A673 (cell line): ENCODE measurements at regions not wholly inside any gene's neighbourhood (a gene's known extent, or its start where the extent isn't known, plus 50 kb on each side); places are given as distances from the start of the nearest gene placed in this dataset.

Source experiments
- EZH2 ChIP-seq: fragments of 200-600 bp; sonication (generic); IDR thresholded peaks from 2 replicates; pipeline ENCODE4 v1.6.1; 2017; ENCODE audit warnings: borderline replicate concordance, low read depth, mild to moderate bottlenecking, mixed read lengths, antibody characterized with exemption, low read length; ENCODE audit not compliant: poor library complexity, severe bottlenecking
- TF ChIP-seq, protein P1 (sequence below): fragments of 300-800, 200-600 bp; sonication (generic); conservative IDR thresholded peaks from 2 replicates; pipeline ENCODE4 v1.5.1; 2017; ENCODE audit warnings: low read depth, mild to moderate bottlenecking, antibody characterized with exemption, low read length, moderate library complexity, mixed read lengths

DNA sequence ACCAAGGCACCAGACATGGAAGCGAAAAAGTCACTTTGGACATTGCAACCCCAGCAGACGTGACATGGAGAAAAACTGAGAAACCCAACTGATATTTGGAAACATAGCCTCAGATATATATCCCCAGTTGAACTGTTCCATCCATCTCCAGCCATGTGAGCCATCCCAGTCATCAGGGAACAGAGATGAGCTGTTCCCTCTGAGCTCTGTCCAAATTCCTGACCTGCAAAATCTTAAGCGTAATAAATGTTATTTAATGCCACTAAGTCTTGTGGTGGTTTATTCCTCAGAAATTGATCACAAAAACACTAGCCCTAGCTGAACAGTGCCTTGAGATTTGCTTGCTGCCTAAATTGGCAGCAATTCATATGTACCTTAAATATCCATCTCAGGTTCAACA lies 182.8 kb downstream of the NRP2 start:
- TF ChIP-seq, protein P1, sequence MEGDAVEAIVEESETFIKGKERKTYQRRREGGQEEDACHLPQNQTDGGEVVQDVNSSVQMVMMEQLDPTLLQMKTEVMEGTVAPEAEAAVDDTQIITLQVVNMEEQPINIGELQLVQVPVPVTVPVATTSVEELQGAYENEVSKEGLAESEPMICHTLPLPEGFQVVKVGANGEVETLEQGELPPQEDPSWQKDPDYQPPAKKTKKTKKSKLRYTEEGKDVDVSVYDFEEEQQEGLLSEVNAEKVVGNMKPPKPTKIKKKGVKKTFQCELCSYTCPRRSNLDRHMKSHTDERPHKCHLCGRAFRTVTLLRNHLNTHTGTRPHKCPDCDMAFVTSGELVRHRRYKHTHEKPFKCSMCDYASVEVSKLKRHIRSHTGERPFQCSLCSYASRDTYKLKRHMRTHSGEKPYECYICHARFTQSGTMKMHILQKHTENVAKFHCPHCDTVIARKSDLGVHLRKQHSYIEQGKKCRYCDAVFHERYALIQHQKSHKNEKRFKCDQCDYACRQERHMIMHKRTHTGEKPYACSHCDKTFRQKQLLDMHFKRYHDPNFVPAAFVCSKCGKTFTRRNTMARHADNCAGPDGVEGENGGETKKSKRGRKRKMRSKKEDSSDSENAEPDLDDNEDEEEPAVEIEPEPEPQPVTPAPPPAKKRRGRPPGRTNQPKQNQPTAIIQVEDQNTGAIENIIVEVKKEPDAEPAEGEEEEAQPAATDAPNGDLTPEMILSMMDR: no peak
- TF ChIP-seq EZH2: no peak
